ENCODE measurements at regions not wholly inside any gene's neighbourhood (a gene's known extent, or its start where the extent isn't known, plus 50 kb on each side); places are given as distances from the start of the nearest gene placed in this dataset.

GRCh38 chr5:52491818-52492217, 295.9 kb upstream of the ITGA1 start:
- no peak for ATAC-seq (ENCODE audit: low read depth)

GRCh38 chr5:52497133-52497693, 290.5 kb upstream of the ITGA1 start:
- H3K27ac ChIP-seq (ENCODE audit: poor library complexity, severe bottlenecking) = no peak overlapping the region
- no peak for ATAC-seq (ENCODE audit: low read depth)
- no peak for TF ChIP-seq CTCF (IDR thresholded peaks at IDR 0.05; ENCODE audit: poor library complexity, severe bottlenecking)

More at GRCh38 chr5:52491818-52492217, 295.9 kb upstream of the ITGA1 start:
- no peak for DNase-seq (ENCODE audit: low spot score)
- H3K36me3 ChIP-seq (ENCODE audit: low read depth) = no peaks in the 10 kb centered on the region
- H3K4me1 ChIP-seq (ENCODE audit: insufficient read depth, poor library complexity, severe bottlenecking) = no peaks in the 10 kb centered on the region
- no peak for TF ChIP-seq CTCF (IDR thresholded peaks at IDR 0.05; ENCODE audit: poor library complexity, severe bottlenecking)
- H3K4me3 ChIP-seq (ENCODE audit: severe bottlenecking) = no peak overlapping the region
- H3K9me3 ChIP-seq (ENCODE audit: severe bottlenecking) = no peaks in the 10 kb centered on the region
- peaks cover 4% of the 10 kb centered on the region for H3K27me3 ChIP-seq (ENCODE audit: insufficient read depth, poor library complexity, severe bottlenecking)
- H3K27ac ChIP-seq (ENCODE audit: poor library complexity, severe bottlenecking) = no peak overlapping the region

GRCh38 chr5:52498607-52499006, 289.1 kb upstream of the ITGA1 start:
- no peak for ATAC-seq (ENCODE audit: low read depth)
- Histone ChIP-seq H3K36me3 (ENCODE audit: low read depth) (no peaks in the 10 kb centered on the region), H3K27ac (ENCODE audit: poor library complexity, severe bottlenecking) (no peak overlapping the region), H3K27me3 (ENCODE audit: insufficient read depth, poor library complexity, severe bottlenecking) (no peaks in the 10 kb centered on the region), H3K4me1 (ENCODE audit: insufficient read depth, poor library complexity, severe bottlenecking) (no peaks in the 10 kb centered on the region), H3K9me3 (ENCODE audit: severe bottlenecking) (no peaks in the 10 kb centered on the region), H3K4me3 (ENCODE audit: severe bottlenecking) (no peak overlapping the region)
- no peak for TF ChIP-seq CTCF (IDR thresholded peaks at IDR 0.05; ENCODE audit: poor library complexity, severe bottlenecking)
- DNase-seq (ENCODE audit: low spot score) = no peak

More at GRCh38 chr5:52497133-52497693, 290.5 kb upstream of the ITGA1 start:
- Histone ChIP-seq H3K4me3 (ENCODE audit: severe bottlenecking) (no peak overlapping the region), H3K9me3 (ENCODE audit: severe bottlenecking) (no peaks in the 10 kb centered on the region), H3K27me3 (ENCODE audit: insufficient read depth, poor library complexity, severe bottlenecking) (peaks cover 4% of the 10 kb centered on the region), H3K36me3 (ENCODE audit: low read depth) (no peaks in the 10 kb centered on the region), H3K4me1 (ENCODE audit: insufficient read depth, poor library complexity, severe bottlenecking) (no peaks in the 10 kb centered on the region)
- DNase-seq (ENCODE audit: low spot score) = no peak

- no peaks in the 10 kb centered on the region for H3K9me3 ChIP-seq (ENCODE audit: severe bottlenecking)
- peaks cover 13% of the 10 kb centered on the region for H3K27me3 ChIP-seq (ENCODE audit: insufficient read depth, poor library complexity, severe bottlenecking)
- no peak for TF ChIP-seq CTCF (IDR thresholded peaks at IDR 0.05; ENCODE audit: poor library complexity, severe bottlenecking)
- H3K27ac ChIP-seq (ENCODE audit: poor library complexity, severe bottlenecking) = no peak overlapping the region
- no peak for ATAC-seq (ENCODE audit: low read depth)
- H3K4me1 ChIP-seq (ENCODE audit: insufficient read depth, poor library complexity, severe bottlenecking) = no peaks in the 10 kb centered on the region
- no peak for DNase-seq (ENCODE audit: low spot score)
- no peak overlapping the region for H3K4me3 ChIP-seq (ENCODE audit: severe bottlenecking)
- H3K36me3 ChIP-seq (ENCODE audit: low read depth) = no peaks in the 10 kb centered on the region
Observed at GRCh38 chr5:52502460-52502999, 285.2 kb upstream of the ITGA1 start.

GRCh38 chr5:52504584-52505240, 283.0 kb upstream of the ITGA1 start:
- Histone ChIP-seq H3K9me3 (ENCODE audit: severe bottlenecking) (no peaks in the 10 kb centered on the region), H3K4me1 (ENCODE audit: insufficient read depth, poor library complexity, severe bottlenecking) (no peaks in the 10 kb centered on the region), H3K4me3 (ENCODE audit: severe bottlenecking) (no peak overlapping the region), H3K27me3 (ENCODE audit: insufficient read depth, poor library complexity, severe bottlenecking) (peaks cover 15% of the 10 kb centered on the region), H3K36me3 (ENCODE audit: low read depth) (no peaks in the 10 kb centered on the region), H3K27ac (ENCODE audit: poor library complexity, severe bottlenecking) (no peak overlapping the region)
- no peak for DNase-seq (ENCODE audit: low spot score)
- no peak for TF ChIP-seq CTCF (IDR thresholded peaks at IDR 0.05; ENCODE audit: poor library complexity, severe bottlenecking)
- ATAC-seq (ENCODE audit: low read depth) = no peak

Data from RWPE2 (cell line).